Keratinocyte (primary cell): ENCODE measurements at regions not wholly inside any gene's neighbourhood (a gene's known extent, or its start where the extent isn't known, plus 50 kb on each side); places are given as distances from the start of the nearest gene placed in this dataset.

Experiments used
- DNase-seq: peaks from one replicate; pipeline ENCODE4 v3.0.0-alpha.2; 2011; ENCODE audit warnings: low read depth, missing footprints, low spot score
- FAIRE-seq: peaks from 2 replicates; lab custom pipeline; 2011; peaks lifted over from hg19 to GRCh38; lab: Jason Lieb, UNC
- H2AFZ ChIP-seq: 2 replicates; pipeline ENCODE4 v1.6.0; 2012; ENCODE audit warnings: low read length, control low read depth, inconsistent platforms; ENCODE audit not compliant: control insufficient read depth
- H3K27ac ChIP-seq: 2 replicates; pipeline ENCODE4 v1.5.1; 2011; ENCODE audit warnings: low read length; ENCODE audit not compliant: control insufficient read depth, insufficient read depth
- H3K27me3 ChIP-seq: 3 replicates; pipeline ENCODE4 v1.6.0; 2011; ENCODE audit warnings: low read length; ENCODE audit not compliant: control insufficient read depth, insufficient read depth; ENCODE audit errors: extremely low read depth
- H3K36me3 ChIP-seq, 2 experiments: 2 replicates in 1 of 2; 3 replicates in 1 of 2; pipeline ENCODE4 v1.5.1; 2011; ENCODE audit warnings: low read length in 2 of 2, mild to moderate bottlenecking in 1 of 2; ENCODE audit not compliant: control insufficient read depth in 2 of 2, insufficient read depth in 2 of 2; ENCODE audit errors: extremely low read depth in 1 of 2
- H3K4me1 ChIP-seq: 3 replicates; pipeline ENCODE4 v1.5.1; 2011; ENCODE audit warnings: low read length; ENCODE audit not compliant: control insufficient read depth, insufficient read depth; ENCODE audit errors: extremely low read depth
- H3K4me2 ChIP-seq: 3 replicates; pipeline ENCODE4 v1.6.0; 2011; ENCODE audit warnings: low read depth, low read length; ENCODE audit not compliant: control insufficient read depth, insufficient read depth; ENCODE audit errors: extremely low read depth
- H3K4me3 ChIP-seq, 3 experiments: fragments of 200-600 bp in 1 of 3; sonication (generic) in 1 of 3; 2 replicates in 2 of 3; 3 replicates in 1 of 3; pipeline ENCODE4 v1.5.1; 2011 to 2016; ENCODE audit warnings: low read length in 3 of 3, mild to moderate bottlenecking in 3 of 3, control low read depth in 2 of 3, inconsistent platforms in 1 of 3, low read depth in 1 of 3, mixed read lengths in 1 of 3, mixed run types in 1 of 3, moderate library complexity in 1 of 3; ENCODE audit not compliant: control insufficient read depth in 2 of 3, insufficient read depth in 2 of 3; ENCODE audit errors: extremely low read depth in 1 of 3
- H3K79me2 ChIP-seq: 2 replicates; pipeline ENCODE4 v1.6.0; 2012; ENCODE audit warnings: low read length; ENCODE audit not compliant: control insufficient read depth, insufficient read depth
- H3K9ac ChIP-seq: 3 replicates; pipeline ENCODE4 v1.6.0; 2011; ENCODE audit warnings: low read length; ENCODE audit not compliant: control insufficient read depth, insufficient read depth; ENCODE audit errors: extremely low read depth
- H3K9me1 ChIP-seq: 3 replicates; pipeline ENCODE4 v1.6.0; 2011; ENCODE audit warnings: low read length; ENCODE audit not compliant: control insufficient read depth, insufficient read depth; ENCODE audit errors: extremely low read depth
- H3K9me3 ChIP-seq: 2 replicates; pipeline ENCODE4 v1.5.1; 2012; ENCODE audit warnings: low read depth, low read length; ENCODE audit not compliant: control insufficient read depth
- H4K20me1 ChIP-seq: 3 replicates; pipeline ENCODE4 v1.6.0; 2011; ENCODE audit warnings: low read length; ENCODE audit not compliant: control insufficient read depth, insufficient read depth; ENCODE audit errors: extremely low read depth
- EZH2 ChIP-seq: IDR thresholded peaks from one replicate; pipeline ENCODE4 v1.6.1; 2012; ENCODE audit warnings: inconsistent platforms, mild to moderate bottlenecking, low read length, moderate library complexity
- dilution Hi-C: fragments of 300-500 bp; cut with MboI; formaldehyde crosslinking; loops from one replicate; pipeline ENCODE4 v1.7.0; 2020; ENCODE audit warnings: low sequenced_read_pairs; ENCODE audit not compliant: extremely low pct_ligation_motif_present
- TF ChIP-seq, protein P1 (sequence below), 3 experiments: IDR thresholded peaks in 1 of 3; conservative IDR thresholded peaks in 1 of 3; optimal IDR thresholded peaks in 1 of 3; 2 replicates in 2 of 3; 3 replicates in 1 of 3; pipeline versions ENCODE3 to v1.5.1; 2011; ENCODE audit warnings: low read length in 3 of 3, mild to moderate bottlenecking in 3 of 3, moderate library complexity in 2 of 3, control low read depth in 1 of 3, inconsistent platforms in 1 of 3; ENCODE audit not compliant: insufficient read depth in 2 of 3; ENCODE audit errors: extremely low read depth in 1 of 3

DNA sequence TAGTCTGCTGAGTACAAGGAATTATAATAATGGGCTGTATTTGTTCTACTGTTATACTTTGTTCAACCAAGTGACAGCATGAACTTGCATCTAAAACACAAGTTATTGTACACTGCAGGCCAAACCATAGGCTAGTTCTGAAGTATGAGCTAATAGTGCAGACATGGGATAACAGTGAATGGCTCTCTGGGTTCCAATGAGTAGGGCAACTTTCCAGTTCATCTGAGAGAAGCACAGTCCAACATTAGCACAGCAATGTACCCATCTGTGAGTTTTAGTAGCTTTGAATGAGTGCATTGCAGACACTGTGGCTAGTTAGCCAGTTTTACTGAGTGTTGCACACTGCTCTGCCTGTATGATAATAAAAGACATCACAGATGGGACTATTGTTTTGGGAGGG lies 56.5 kb upstream of the FUT9 start:
- no peak for FAIRE-seq
- dilution Hi-C loops = no loop called here

More for the DNA sequence above, 56.5 kb upstream of the FUT9 start:
- H3K27me3 ChIP-seq = no peaks in the 10 kb centered on the region
- no peak overlapping the region for H2AFZ ChIP-seq
- no peaks in the 10 kb centered on the region for H3K36me3 ChIP-seq
- H4K20me1 ChIP-seq = no peaks in the 10 kb centered on the region
- no peaks in the 10 kb centered on the region for H3K79me2 ChIP-seq
- H3K9me1 ChIP-seq = no peaks in the 10 kb centered on the region
- H3K9ac ChIP-seq = no peak overlapping the region
- H3K27ac ChIP-seq = no peak overlapping the region
- H3K4me2 ChIP-seq = no peak overlapping the region
- no peaks in the 10 kb centered on the region for H3K4me1 ChIP-seq
- TF ChIP-seq, protein P1, sequence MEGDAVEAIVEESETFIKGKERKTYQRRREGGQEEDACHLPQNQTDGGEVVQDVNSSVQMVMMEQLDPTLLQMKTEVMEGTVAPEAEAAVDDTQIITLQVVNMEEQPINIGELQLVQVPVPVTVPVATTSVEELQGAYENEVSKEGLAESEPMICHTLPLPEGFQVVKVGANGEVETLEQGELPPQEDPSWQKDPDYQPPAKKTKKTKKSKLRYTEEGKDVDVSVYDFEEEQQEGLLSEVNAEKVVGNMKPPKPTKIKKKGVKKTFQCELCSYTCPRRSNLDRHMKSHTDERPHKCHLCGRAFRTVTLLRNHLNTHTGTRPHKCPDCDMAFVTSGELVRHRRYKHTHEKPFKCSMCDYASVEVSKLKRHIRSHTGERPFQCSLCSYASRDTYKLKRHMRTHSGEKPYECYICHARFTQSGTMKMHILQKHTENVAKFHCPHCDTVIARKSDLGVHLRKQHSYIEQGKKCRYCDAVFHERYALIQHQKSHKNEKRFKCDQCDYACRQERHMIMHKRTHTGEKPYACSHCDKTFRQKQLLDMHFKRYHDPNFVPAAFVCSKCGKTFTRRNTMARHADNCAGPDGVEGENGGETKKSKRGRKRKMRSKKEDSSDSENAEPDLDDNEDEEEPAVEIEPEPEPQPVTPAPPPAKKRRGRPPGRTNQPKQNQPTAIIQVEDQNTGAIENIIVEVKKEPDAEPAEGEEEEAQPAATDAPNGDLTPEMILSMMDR (optimal IDR thresholded peaks at IDR 0.05 in 1 of 3, IDR thresholded peaks at IDR 0.05 in 1 of 3, conservative IDR thresholded peaks at IDR 0.05 in 1 of 3; ENCODE audit: extremely low read depth in 1 of 3, insufficient read depth in 2 of 3, low read length in 3 of 3) = no peak
- TF ChIP-seq EZH2 = no peak
- no peak overlapping the region for H3K4me3 ChIP-seq
- no peaks in the 10 kb centered on the region for H3K9me3 ChIP-seq
- no peak for DNase-seq
